Activated naive CD8-positive, alpha-beta T cell treated with anti-CD3 and anti-CD28 coated beads, Interleukin-2, amount 50 U/mL, for 24 hours (primary cell): ENCODE measurements at regions not wholly inside any gene's neighbourhood (a gene's known extent, or its start where the extent isn't known, plus 50 kb on each side); places are given as distances from the start of the nearest gene placed in this dataset.

ENCODE experiments used
- ATAC-seq: fragments of 150-1000 bp; cut with Tn5 transposase; one replicate; pipeline ENCODE4 v1.10.0; 2021
- DNase-seq: peaks from one replicate; pipeline ENCODE4 v3.0.0; 2021
- H3K27ac Mint-ChIP-seq: one replicate; pipeline ENCODE4 v1.8.0; 2021; ENCODE audit warnings: mild to moderate bottlenecking, mixed read lengths
- H3K27me3 Mint-ChIP-seq: one replicate; pipeline ENCODE4 v1.8.0; 2021; ENCODE audit warnings: mixed read lengths
- H3K36me3 Mint-ChIP-seq: one replicate; pipeline ENCODE4 v1.8.0; 2021; ENCODE audit warnings: low read depth, mixed read lengths
- H3K4me1 Mint-ChIP-seq: one replicate; pipeline ENCODE4 v1.8.0; 2021; ENCODE audit warnings: mixed read lengths
- H3K4me3 Mint-ChIP-seq: one replicate; pipeline ENCODE4 v1.8.0; 2021; ENCODE audit warnings: mild to moderate bottlenecking, moderate library complexity, mixed read lengths
- H3K9me3 Mint-ChIP-seq: one replicate; pipeline ENCODE4 v1.8.0; 2021; ENCODE audit warnings: mixed read lengths

- H3K4me1 Mint-ChIP-seq, result peaks cover 15% of the 10 kb centered on the region
Measured at GRCh38 chr12:24560192-24560775, 388.6 kb downstream of the BCAT1 start.

DNA sequence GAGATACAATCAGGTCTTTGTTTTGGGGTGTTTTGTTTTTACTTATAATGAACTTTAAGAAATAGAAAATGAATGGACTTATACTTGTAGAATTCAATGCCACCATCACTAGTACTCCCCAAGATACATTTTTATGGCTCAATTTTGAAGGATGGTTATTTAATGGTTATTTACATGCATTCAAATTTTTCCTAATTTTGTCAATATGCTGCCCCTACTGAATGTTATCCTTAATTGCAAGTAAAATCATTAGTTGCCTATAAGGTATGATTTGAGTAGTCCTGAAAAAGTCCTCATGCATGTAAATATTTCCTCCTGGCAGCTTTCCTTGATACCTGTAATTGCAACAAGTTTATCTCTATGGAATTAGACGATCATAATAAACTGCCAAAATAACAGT is 391.2 kb downstream of the BCAT1 start:
- Mint-ChIP-seq H3K4me1 (peaks cover 9% of the 10 kb centered on the region), H3K27ac (no peak overlapping the region), H3K27me3 (peaks cover 36% of the 10 kb centered on the region), H3K9me3 (no peaks in the 10 kb centered on the region), H3K36me3 (no peaks in the 10 kb centered on the region), H3K4me3 (no peak overlapping the region)
- ATAC-seq (no peak), DNase-seq (no peak)

More at GRCh38 chr12:24560192-24560775, 388.6 kb downstream of the BCAT1 start:
- ATAC-seq, result no peak
- H3K4me3 Mint-ChIP-seq, result no peak overlapping the region
- no peak overlapping the region for H3K27ac Mint-ChIP-seq
- peaks cover 57% of the 10 kb centered on the region for H3K27me3 Mint-ChIP-seq
- no peak for DNase-seq
- no peaks in the 10 kb centered on the region for H3K36me3 Mint-ChIP-seq
- H3K9me3 Mint-ChIP-seq, result no peaks in the 10 kb centered on the region

GRCh38 chr12:24555730-24556129 is 393.2 kb downstream of the BCAT1 start:
- H3K9me3 Mint-ChIP-seq, result no peaks in the 10 kb centered on the region
- H3K36me3 Mint-ChIP-seq, result no peaks in the 10 kb centered on the region
- ATAC-seq (no peak), DNase-seq (no peak)
- no peak overlapping the region for H3K27ac Mint-ChIP-seq
- no peak overlapping the region for H3K4me3 Mint-ChIP-seq
- H3K27me3 Mint-ChIP-seq, result peaks cover 20% of the 10 kb centered on the region
- no peaks in the 10 kb centered on the region for H3K4me1 Mint-ChIP-seq

GRCh38 chr12:24554612-24555295 is 394.1 kb downstream of the BCAT1 start:
- peaks cover 12% of the 10 kb centered on the region for H3K27me3 Mint-ChIP-seq

GRCh38 chr12:24553259-24553658 is 395.6 kb downstream of the BCAT1 start:
- no peak for DNase-seq
- H3K4me1 Mint-ChIP-seq, result no peaks in the 10 kb centered on the region
- H3K36me3 Mint-ChIP-seq, result no peaks in the 10 kb centered on the region
- no peak overlapping the region for H3K4me3 Mint-ChIP-seq
- no peak overlapping the region for H3K27ac Mint-ChIP-seq
- no peaks in the 10 kb centered on the region for H3K9me3 Mint-ChIP-seq
- peaks cover 3% of the 10 kb centered on the region for H3K27me3 Mint-ChIP-seq
- no peak for ATAC-seq

More at GRCh38 chr12:24554612-24555295, 394.1 kb downstream of the BCAT1 start:
- Mint-ChIP-seq H3K4me1 (no peaks in the 10 kb centered on the region), H3K9me3 (no peaks in the 10 kb centered on the region), H3K4me3 (no peak overlapping the region), H3K27ac (no peak overlapping the region), H3K36me3 (no peaks in the 10 kb centered on the region)
- ATAC-seq (no peak), DNase-seq (no peak)

DNA sequence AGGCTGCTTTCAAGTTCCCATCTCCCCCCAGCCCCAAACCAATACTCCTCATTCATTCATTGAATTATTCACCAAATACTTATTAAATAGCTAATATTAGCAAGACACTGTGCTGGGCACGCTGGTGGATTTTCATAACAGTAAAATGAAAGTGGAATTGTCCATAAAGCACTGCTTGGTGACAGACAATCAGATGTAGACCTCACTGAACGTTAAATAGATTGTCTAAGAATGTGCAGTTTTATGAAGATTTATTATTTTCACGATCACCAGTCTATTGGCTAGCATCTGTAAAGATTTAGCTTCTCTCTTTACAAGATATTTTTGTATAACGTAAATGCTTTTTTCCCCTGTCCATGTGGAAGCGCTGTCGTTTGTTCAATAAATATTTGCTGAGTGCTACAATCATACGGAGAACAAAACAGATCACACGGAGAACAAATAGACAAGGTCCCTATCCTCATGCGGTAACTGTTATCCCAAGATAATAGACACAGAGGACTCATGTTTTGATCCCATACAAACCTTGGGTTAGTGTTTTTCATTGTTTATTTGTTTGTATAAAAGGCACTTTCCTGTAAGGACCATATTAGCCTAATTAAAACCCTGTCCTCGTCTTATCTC is 397.6 kb downstream of the BCAT1 start:
- Mint-ChIP-seq H3K9me3 (no peaks in the 10 kb centered on the region), H3K36me3 (no peaks in the 10 kb centered on the region), H3K4me1 (no peaks in the 10 kb centered on the region), H3K27ac (no peak overlapping the region), H3K4me3 (no peak overlapping the region), H3K27me3 (no peaks in the 10 kb centered on the region)
- DNase-seq, result no peak
- ATAC-seq, result no peak

DNA sequence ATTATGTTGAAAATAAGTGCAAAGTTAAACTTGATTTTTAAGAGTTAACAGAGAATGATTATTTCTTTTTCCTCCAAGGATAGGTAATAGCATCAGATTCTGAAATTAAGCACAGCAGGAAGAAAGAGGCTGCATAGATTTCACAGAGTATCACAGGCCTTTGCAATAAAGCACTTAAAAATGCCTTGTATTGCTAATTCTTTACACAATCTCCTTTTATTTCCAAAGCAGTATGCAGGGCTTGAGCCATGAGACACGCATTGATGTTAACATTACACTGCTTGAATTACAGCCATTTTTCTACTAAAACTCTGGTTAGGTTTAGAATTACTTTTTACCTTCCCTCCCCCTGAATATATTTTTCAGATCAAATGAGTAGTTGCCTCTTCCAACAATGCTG is 398.3 kb downstream of the BCAT1 start:
- ATAC-seq (no peak), DNase-seq (no peak)
- Mint-ChIP-seq H3K27ac (no peak overlapping the region), H3K4me1 (no peaks in the 10 kb centered on the region), H3K4me3 (no peak overlapping the region), H3K36me3 (no peaks in the 10 kb centered on the region), H3K27me3 (no peaks in the 10 kb centered on the region), H3K9me3 (no peaks in the 10 kb centered on the region)

DNA sequence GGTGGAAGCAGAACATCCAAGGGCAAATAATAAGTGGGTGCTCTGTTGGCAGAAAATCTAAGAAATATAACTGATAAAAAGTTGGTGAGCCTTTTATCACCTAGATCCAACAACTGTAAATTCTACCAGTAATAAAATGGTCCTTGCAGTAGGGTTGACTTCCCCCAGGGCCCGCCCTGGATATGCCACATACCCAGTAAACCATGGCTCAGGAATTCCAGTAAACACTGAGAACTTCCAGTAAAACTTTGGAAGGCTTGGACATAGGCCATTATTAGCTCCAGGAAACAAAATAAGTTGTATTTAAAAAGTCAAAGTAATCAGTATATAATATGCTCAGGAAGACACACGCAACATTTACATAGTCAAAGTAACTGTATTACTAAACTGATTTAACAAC is 402.2 kb downstream of the BCAT1 start:
- no peaks in the 10 kb centered on the region for H3K27me3 Mint-ChIP-seq
- DNase-seq, result no peak
- no peaks in the 10 kb centered on the region for H3K36me3 Mint-ChIP-seq
- no peaks in the 10 kb centered on the region for H3K9me3 Mint-ChIP-seq
- H3K27ac Mint-ChIP-seq, result no peak overlapping the region
- no peak for ATAC-seq
- no peak overlapping the region for H3K4me3 Mint-ChIP-seq
- H3K4me1 Mint-ChIP-seq, result no peaks in the 10 kb centered on the region

DNA sequence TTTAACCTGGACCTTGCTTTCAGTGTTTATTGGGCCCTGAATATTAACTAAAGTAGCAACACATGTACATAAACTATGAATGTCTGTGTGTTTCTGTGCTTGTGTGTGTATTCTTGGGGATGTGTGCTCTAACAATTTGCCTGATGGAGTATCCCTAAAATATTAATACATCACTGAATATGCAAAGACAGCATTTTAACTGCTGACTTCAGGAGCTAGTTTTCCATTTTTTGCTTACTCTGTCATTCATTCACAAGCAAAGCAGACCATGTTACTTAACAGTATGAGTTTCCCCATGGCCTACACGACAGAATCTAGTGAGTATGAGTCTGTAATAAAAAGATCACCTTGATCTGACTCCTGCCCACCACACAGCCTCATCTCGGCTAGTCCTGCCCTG is 402.8 kb downstream of the BCAT1 start:
- Mint-ChIP-seq H3K9me3 (no peaks in the 10 kb centered on the region), H3K27me3 (no peaks in the 10 kb centered on the region), H3K4me3 (no peak overlapping the region), H3K27ac (no peak overlapping the region), H3K36me3 (no peaks in the 10 kb centered on the region), H3K4me1 (no peaks in the 10 kb centered on the region)
- no peak for DNase-seq
- no peak for ATAC-seq

GRCh38 chr12:24544368-24544767 is 404.5 kb downstream of the BCAT1 start:
- Mint-ChIP-seq H3K4me1 (no peaks in the 10 kb centered on the region), H3K27ac (no peak overlapping the region), H3K4me3 (no peak overlapping the region), H3K27me3 (no peaks in the 10 kb centered on the region), H3K36me3 (no peaks in the 10 kb centered on the region), H3K9me3 (no peaks in the 10 kb centered on the region)
- ATAC-seq, result no peak
- DNase-seq, result no peak

- no peaks in the 10 kb centered on the region for H3K4me1 Mint-ChIP-seq
- no peaks in the 10 kb centered on the region for H3K9me3 Mint-ChIP-seq
- no peaks in the 10 kb centered on the region for H3K36me3 Mint-ChIP-seq
- no peaks in the 10 kb centered on the region for H3K27me3 Mint-ChIP-seq
- ATAC-seq (no peak), DNase-seq (no peak)
- no peak overlapping the region for H3K4me3 Mint-ChIP-seq
- no peak overlapping the region for H3K27ac Mint-ChIP-seq
Measured at GRCh38 chr12:24541193-24541871, 407.6 kb downstream of the BCAT1 start.

DNA sequence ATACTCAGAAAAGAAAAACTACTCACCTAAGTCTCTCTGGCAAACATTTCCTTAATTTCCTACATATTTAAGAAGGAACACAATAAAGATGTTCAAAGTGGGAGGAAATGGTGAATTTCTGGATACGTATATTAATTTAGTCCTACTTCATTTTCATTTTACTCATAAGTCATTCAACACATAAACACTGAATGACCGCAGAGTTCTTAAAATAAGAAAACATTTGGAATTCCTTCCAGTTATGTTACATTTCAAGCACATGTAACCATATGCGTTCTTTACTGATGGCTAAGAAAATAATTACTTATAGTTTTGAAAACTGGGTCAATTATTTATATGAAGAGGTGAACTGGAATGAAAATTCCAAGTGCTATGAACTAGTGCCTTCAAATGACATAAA is 409.3 kb downstream of the BCAT1 start:
- no peak for DNase-seq
- Mint-ChIP-seq H3K4me1 (no peaks in the 10 kb centered on the region), H3K36me3 (no peaks in the 10 kb centered on the region), H3K27ac (no peak overlapping the region), H3K27me3 (no peaks in the 10 kb centered on the region), H3K9me3 (no peaks in the 10 kb centered on the region), H3K4me3 (no peak overlapping the region)
- no peak for ATAC-seq

GRCh38 chr12:24537083-24537860 is 411.6 kb downstream of the BCAT1 start:
- no peaks in the 10 kb centered on the region for H3K4me1 Mint-ChIP-seq
- no peaks in the 10 kb centered on the region for H3K9me3 Mint-ChIP-seq
- H3K27me3 Mint-ChIP-seq, result no peaks in the 10 kb centered on the region
- ATAC-seq, result no peak
- H3K27ac Mint-ChIP-seq, result no peak overlapping the region
- H3K4me3 Mint-ChIP-seq, result no peak overlapping the region
- no peak for DNase-seq
- H3K36me3 Mint-ChIP-seq, result no peaks in the 10 kb centered on the region

- no peak overlapping the region for H3K27ac Mint-ChIP-seq
- no peaks in the 10 kb centered on the region for H3K4me1 Mint-ChIP-seq
- H3K4me3 Mint-ChIP-seq, result no peak overlapping the region
- ATAC-seq (no peak), DNase-seq (no peak)
- no peaks in the 10 kb centered on the region for H3K36me3 Mint-ChIP-seq
- no peaks in the 10 kb centered on the region for H3K27me3 Mint-ChIP-seq
- no peaks in the 10 kb centered on the region for H3K9me3 Mint-ChIP-seq
Measured at GRCh38 chr12:24535334-24536069, 413.4 kb downstream of the BCAT1 start.
